Uterus (tissue), 2 donors: ENCODE measurements at regions not wholly inside any gene's neighbourhood (a gene's known extent, or its start where the extent isn't known, plus 50 kb on each side); places are given as distances from the start of the nearest gene placed in this dataset.

Source experiments
- POLR2A ChIP-seq, 2 donors: fragments of 450-650 bp; IDR thresholded peaks; one replicate each; pipeline ENCODE4 v1.6.1; 2016; ENCODE audit warnings: antibody characterized with exemption in 2 of 2, mild to moderate bottlenecking in 1 of 2, moderate library complexity in 1 of 2
- TF ChIP-seq, protein P1 (sequence below), 4 experiments: fragments of 200-600 bp in 2 of 4; fragments of 450-650 bp in 2 of 4; sonication (generic) in 2 of 4; IDR thresholded peaks; one replicate each; pipeline ENCODE4 v1.5.1; 2016 to 2019; ENCODE audit warnings: antibody characterized with exemption in 4 of 4, mild to moderate bottlenecking in 2 of 4, moderate library complexity in 1 of 4

DNA sequence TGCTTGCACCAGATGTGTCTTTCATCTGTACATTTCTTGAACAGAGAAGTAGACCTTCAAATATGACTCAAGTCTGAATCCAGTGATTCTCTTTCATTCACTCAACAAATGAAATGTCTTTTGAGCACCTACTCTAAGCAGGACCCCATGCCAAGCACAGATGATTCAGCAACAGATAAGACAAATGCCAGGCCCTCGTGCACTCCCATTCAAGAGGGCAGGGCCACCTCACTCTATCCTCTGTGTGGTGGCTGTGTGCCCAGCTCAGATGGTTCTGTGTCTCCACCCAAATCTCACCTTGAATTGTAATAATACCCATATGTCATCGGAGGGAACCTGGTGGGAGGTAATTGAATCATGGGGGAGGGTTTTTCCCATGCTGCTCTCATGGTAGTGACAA is 74.1 kb upstream of the NKD1 start:
- TF ChIP-seq, protein P1, sequence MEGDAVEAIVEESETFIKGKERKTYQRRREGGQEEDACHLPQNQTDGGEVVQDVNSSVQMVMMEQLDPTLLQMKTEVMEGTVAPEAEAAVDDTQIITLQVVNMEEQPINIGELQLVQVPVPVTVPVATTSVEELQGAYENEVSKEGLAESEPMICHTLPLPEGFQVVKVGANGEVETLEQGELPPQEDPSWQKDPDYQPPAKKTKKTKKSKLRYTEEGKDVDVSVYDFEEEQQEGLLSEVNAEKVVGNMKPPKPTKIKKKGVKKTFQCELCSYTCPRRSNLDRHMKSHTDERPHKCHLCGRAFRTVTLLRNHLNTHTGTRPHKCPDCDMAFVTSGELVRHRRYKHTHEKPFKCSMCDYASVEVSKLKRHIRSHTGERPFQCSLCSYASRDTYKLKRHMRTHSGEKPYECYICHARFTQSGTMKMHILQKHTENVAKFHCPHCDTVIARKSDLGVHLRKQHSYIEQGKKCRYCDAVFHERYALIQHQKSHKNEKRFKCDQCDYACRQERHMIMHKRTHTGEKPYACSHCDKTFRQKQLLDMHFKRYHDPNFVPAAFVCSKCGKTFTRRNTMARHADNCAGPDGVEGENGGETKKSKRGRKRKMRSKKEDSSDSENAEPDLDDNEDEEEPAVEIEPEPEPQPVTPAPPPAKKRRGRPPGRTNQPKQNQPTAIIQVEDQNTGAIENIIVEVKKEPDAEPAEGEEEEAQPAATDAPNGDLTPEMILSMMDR (IDR thresholded peaks at IDR 0.05) = no peak
- no peak for TF ChIP-seq POLR2A (IDR thresholded peaks at IDR 0.05)
